Choroid plexus epithelial cell (primary cell): ENCODE measurements at regions not wholly inside any gene's neighbourhood (a gene's known extent, or its start where the extent isn't known, plus 50 kb on each side); places are given as distances from the start of the nearest gene placed in this dataset.

ENCODE experiments used
- DNase-seq: peaks from one replicate; pipeline ENCODE4 v3.0.0-alpha.2; 2010; ENCODE audit warnings: low read depth
- H3K4me3 ChIP-seq: 2 replicates; pipeline ENCODE4 v1.5.1; 2011; ENCODE audit warnings: low read depth, mild to moderate bottlenecking, control low read depth, low read length, moderate library complexity
- TF ChIP-seq, protein P1 (sequence below): conservative IDR thresholded peaks from 2 replicates; pipeline ENCODE4 v1.5.1; 2011; ENCODE audit warnings: low read depth, mild to moderate bottlenecking, control low read depth, inconsistent platforms, low read length, moderate library complexity

DNA sequence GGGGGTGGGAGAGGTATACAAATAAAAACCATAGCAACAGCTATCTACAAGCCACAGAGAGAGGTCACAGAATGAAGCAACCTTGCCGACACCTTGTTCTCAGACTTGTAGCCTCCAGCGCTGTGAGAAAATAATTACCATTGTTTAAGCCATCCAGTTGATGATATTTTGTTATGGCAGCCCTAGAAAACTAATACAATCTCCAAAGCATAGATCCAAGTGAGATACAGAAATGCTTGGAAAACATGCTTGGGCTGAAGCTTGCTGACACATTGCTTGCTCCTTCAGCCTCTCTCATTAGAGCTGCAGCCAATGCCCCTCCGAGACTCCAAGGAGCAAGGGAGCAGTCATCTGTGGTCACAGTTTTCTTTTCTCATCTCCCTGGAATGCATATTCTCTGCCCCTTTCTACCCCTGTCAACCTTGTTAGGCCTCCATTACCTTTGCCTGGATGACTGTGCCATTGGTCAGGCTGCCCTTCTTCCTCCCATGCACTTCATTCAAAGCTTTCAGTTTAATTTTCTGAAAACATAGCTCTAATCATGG is 401.4 kb upstream of the KLF4 start:
- no peak overlapping the region for H3K4me3 ChIP-seq
- TF ChIP-seq, protein P1, sequence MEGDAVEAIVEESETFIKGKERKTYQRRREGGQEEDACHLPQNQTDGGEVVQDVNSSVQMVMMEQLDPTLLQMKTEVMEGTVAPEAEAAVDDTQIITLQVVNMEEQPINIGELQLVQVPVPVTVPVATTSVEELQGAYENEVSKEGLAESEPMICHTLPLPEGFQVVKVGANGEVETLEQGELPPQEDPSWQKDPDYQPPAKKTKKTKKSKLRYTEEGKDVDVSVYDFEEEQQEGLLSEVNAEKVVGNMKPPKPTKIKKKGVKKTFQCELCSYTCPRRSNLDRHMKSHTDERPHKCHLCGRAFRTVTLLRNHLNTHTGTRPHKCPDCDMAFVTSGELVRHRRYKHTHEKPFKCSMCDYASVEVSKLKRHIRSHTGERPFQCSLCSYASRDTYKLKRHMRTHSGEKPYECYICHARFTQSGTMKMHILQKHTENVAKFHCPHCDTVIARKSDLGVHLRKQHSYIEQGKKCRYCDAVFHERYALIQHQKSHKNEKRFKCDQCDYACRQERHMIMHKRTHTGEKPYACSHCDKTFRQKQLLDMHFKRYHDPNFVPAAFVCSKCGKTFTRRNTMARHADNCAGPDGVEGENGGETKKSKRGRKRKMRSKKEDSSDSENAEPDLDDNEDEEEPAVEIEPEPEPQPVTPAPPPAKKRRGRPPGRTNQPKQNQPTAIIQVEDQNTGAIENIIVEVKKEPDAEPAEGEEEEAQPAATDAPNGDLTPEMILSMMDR, result no peak
- DNase-seq, result no peak

DNA sequence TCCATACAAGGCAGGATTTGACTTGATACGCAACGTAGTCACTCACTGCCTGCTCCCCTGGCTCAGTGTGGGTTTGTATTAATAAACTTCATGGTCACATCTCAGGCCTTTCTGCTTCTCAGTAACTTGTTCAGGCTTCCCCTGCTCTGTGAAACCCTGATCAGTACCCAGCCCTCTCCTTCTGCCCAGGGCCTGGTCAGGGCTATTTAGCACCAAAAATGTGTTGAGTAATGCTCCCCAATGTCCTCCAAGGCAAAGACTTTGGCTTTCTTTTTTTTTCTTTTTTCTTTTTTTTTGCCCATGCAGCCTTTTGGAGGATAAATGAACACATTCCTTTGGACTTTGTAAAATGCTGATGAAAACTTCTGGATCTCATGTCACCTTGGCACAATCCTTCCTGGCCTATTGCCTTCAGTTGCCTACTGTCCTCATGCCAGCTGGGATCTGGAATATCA is 399.2 kb upstream of the KLF4 start:
- TF ChIP-seq, protein P1, result no peak
- H3K4me3 ChIP-seq, result no peak overlapping the region
- DNase-seq, result no peak

DNA sequence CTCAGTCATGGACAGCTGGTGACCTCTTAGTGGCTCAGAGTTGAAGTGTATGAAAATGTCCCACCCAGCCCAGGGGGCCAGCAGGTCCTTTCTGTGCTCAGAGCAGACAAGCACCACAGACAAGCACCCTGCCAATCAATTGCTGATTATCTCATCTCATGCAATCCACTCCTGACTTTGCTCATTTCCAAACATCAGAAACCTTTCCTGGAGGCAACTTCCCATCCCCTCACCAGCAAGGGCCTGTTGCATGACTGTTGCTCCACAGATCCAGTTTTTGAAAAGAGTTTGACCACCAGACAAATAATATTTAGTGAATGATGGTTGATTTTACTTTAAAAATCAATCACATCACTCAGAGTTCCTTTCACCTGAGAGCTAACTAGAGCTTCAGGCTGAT is 397.3 kb upstream of the KLF4 start:
- TF ChIP-seq, protein P1, result no peak

DNA sequence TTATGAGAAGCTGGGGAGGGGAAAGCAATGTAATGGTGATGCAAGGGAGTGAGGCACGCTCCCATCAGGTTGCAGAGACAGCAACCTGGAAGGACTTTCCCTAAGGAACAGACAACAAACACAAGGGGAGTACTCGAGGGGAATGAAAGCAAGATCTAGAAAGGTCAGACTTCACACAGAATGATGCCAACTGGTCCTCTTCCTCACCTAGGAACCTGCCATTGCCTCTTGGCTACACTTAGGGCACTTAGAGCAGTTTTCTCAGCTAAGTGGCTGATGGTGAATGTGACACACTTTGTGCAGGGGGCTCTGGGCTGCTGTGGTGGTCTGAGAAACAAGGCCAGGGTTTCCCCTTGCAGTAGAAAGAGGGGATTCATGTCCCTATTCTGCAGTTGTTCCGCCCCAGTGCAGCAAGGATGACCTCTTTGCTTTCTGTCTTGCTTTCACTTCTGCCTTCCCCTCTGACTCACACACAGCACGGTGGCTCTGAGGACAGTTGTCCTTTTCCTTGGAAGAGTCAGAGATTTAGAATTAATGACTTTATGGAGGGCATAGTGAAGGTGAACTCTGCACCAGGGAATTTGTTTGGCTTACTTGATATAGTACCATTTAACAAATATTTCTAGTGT is 394.0 kb upstream of the KLF4 start:
- DNase-seq, result no peak
- TF ChIP-seq, protein P1, result no peak
- no peak overlapping the region for H3K4me3 ChIP-seq

More for the DNA sequence above, 397.3 kb upstream of the KLF4 start:
- no peak for DNase-seq
- H3K4me3 ChIP-seq, result no peak overlapping the region

DNA sequence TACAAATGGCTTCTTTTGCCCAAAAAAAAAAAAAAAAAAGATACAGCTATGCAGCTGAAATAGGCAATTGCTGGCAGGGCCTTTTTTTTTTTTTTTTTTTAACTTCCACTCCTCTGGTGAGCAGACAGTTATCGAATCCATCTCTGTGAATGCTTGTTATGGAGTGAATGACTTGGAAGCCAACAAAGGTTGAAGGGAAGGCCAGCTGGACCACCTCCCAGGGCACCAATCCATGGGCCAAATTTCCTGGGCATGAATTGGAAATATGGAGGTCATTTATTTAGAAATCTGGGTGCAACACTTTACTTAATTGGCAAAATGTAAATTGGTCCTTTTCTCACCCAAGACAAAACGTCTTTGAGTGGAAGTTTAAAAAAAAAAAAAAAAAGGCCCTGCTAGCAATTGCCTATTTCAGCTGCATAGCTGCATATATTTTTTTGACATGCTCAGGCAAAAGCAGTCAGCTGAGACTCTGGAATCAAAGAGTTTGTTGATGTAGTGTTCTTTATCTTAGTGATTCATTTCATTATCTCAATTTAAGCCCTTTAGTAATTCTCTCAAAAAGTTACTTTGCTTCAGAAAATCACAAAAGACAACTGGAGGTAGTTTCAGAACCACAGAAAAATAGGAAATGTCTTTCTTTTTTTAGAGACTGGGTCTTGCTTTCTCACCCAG is 392.2 kb upstream of the KLF4 start:
- DNase-seq, result peak; percentile 26
- no peak overlapping the region for H3K4me3 ChIP-seq
- TF ChIP-seq, protein P1, result no peak

DNA sequence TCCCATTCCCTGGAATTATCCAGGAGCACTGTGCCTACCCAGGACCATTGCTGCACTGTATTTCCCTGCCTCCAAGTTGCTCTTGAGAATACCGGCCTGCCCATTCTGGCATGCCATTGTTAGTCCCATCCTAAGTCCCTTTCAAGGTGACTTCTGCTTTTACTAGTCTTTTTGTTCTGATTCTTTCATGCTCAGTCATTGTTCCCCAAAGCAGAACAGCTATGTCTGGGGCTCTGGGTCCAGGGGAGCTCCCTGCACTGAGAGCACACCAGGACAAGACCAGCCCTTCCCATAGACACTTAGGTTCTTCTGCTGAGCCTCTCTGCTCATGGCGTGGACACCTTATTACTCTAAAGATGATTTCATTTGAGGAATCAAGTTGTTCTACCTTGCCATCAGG is 388.9 kb upstream of the KLF4 start:
- no peak overlapping the region for H3K4me3 ChIP-seq
- no peak for DNase-seq
- TF ChIP-seq, protein P1, result no peak

DNA sequence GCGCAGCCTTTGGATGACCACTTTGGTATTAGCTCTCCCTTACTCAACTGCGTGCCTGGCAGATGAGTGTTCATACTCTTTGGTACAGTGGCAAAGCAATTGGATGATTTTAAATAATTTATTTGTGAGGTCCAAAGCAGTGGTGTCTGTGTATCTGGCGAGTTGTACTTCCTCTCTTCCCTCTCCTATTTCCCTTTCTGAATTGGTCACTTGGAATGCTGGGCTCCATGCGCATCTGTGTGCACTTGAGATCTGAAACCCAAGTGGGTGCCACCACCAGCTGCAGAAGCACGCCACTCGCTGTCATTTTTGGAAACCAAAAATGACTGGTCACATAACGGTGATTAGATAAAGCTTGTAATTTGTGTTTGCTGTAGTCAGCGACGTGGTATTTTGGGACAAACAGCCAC is 386.0 kb upstream of the KLF4 start:
- TF ChIP-seq, protein P1, result no peak
- no peak for DNase-seq
- no peak overlapping the region for H3K4me3 ChIP-seq
